Spleen (tissue), 7 donors: ENCODE measurements at regions not wholly inside any gene's neighbourhood (a gene's known extent, or its start where the extent isn't known, plus 50 kb on each side); places are given as distances from the start of the nearest gene placed in this dataset.

Experiments
- POLR2AphosphoS5 ChIP-seq, 3 donors: sonication (generic); formaldehyde crosslinking; IDR thresholded peaks; one replicate each; pipeline ENCODE4 v1.5.1; 2017; ENCODE audit warnings: antibody characterized with exemption in 3 of 3
- TF ChIP-seq, protein P1 (sequence below), 11 experiments: fragments of 200-600 bp in 7 of 11; fragments of 450-650 bp in 4 of 11; sonication (generic) in 4 of 11; IDR thresholded peaks in 8 of 11; conservative IDR thresholded peaks in 3 of 11; 1 replicate in 7 of 11; 2 replicates in 4 of 11; pipeline versions ENCODE4 v1.4.0 to v1.8.0; 2016 to 2021; ENCODE audit warnings: antibody characterized with exemption in 11 of 11, inconsistent platforms in 4 of 11, mild to moderate bottlenecking in 1 of 11
- donor health status: DM: no; HTN: no; CAD: no; lungs with moderate emphysema.
- donor health status: DM: no; HTN: no; CAD: no.
- donor health status: DM: no; HTN: no; CAD: no.

DNA sequence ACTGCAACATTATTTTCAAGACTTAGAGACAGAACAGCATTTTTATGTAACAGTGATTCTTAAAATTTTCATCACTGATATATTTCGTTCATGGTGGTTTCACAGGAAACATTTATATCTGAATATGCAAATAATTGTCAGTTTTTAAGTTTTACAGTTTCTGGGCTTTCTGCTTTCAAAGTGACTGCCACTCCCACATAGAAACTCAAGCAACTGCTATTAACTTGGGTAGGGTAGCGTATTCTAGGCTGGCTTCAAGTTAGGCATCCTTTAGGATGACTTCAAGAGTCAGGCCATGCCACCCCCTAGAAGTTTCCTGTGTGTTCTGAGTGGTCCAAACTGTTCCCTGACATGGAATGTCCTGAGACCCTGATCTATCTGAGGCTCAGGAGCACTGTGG lies 123.6 kb upstream of the TSPAN8 start:
- TF ChIP-seq, protein P1, sequence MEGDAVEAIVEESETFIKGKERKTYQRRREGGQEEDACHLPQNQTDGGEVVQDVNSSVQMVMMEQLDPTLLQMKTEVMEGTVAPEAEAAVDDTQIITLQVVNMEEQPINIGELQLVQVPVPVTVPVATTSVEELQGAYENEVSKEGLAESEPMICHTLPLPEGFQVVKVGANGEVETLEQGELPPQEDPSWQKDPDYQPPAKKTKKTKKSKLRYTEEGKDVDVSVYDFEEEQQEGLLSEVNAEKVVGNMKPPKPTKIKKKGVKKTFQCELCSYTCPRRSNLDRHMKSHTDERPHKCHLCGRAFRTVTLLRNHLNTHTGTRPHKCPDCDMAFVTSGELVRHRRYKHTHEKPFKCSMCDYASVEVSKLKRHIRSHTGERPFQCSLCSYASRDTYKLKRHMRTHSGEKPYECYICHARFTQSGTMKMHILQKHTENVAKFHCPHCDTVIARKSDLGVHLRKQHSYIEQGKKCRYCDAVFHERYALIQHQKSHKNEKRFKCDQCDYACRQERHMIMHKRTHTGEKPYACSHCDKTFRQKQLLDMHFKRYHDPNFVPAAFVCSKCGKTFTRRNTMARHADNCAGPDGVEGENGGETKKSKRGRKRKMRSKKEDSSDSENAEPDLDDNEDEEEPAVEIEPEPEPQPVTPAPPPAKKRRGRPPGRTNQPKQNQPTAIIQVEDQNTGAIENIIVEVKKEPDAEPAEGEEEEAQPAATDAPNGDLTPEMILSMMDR (IDR thresholded peaks at IDR 0.05 in 8 of 11, conservative IDR thresholded peaks at IDR 0.05 in 3 of 11): no peak
- TF ChIP-seq POLR2AphosphoS5 (IDR thresholded peaks at IDR 0.05): no peak
